GM21447 (cell line): ENCODE measurements at regions not wholly inside any gene's neighbourhood (a gene's known extent, or its start where the extent isn't known, plus 50 kb on each side); places are given as distances from the start of the nearest gene placed in this dataset.
"Not testable (repeated sequence)": the region's sequence is repeated elsewhere in the genome, so short reads cannot be mapped to it uniquely, and the experiment has no call there.

ENCODE experiments used
- ATAC-seq: cut with Tn5 transposase; IDR thresholded peaks from one replicate; pipeline ENCODE4 v1.9.1; 2021; ENCODE audit not compliant: unreplicated experiment

GRCh38 chr16:79988089-79988488, 387.6 kb upstream of the MAF start:
- no peak for ATAC-seq

- ATAC-seq = no peak
These were observed 385.8 kb upstream of the MAF start for GRCh38 chr16:79986352-79986751.

GRCh38 chr16:79985606-79986005, 385.1 kb upstream of the MAF start:
- no peak for ATAC-seq

- not testable (repeated sequence) for ATAC-seq
These were observed 383.6 kb upstream of the MAF start for GRCh38 chr16:79984149-79984548.

GRCh38 chr16:79982862-79983261, 382.3 kb upstream of the MAF start:
- no peak for ATAC-seq

- no peak for ATAC-seq
These were observed 381.8 kb upstream of the MAF start for GRCh38 chr16:79982361-79982760.

- no peak for ATAC-seq
These were observed 381.3 kb upstream of the MAF start for GRCh38 chr16:79981814-79982213.

GRCh38 chr16:79980650-79981521, 380.3 kb upstream of the MAF start:
- ATAC-seq = no peak

- no peak for ATAC-seq
These were observed 377.7 kb upstream of the MAF start for GRCh38 chr16:79977940-79978836.

- ATAC-seq = no peak
These were observed 372.8 kb upstream of the MAF start for GRCh38 chr16:79973320-79973719.

GRCh38 chr16:79972053-79972704, 371.6 kb upstream of the MAF start:
- ATAC-seq = no peak

GRCh38 chr16:79971237-79971572, 370.7 kb upstream of the MAF start:
- no peak for ATAC-seq

GRCh38 chr16:79970551-79971236, 370.2 kb upstream of the MAF start:
- ATAC-seq = no peak

- ATAC-seq = no peak
These were observed 369.6 kb upstream of the MAF start for GRCh38 chr16:79970087-79970486.

- no peak for ATAC-seq
These were observed 368.9 kb upstream of the MAF start for GRCh38 chr16:79969458-79969857.

- ATAC-seq = no peak
These were observed 365.7 kb upstream of the MAF start for GRCh38 chr16:79966226-79966625.

GRCh38 chr16:79965718-79966117, 365.2 kb upstream of the MAF start:
- ATAC-seq = no peak

- no peak for ATAC-seq
These were observed 363.6 kb upstream of the MAF start for GRCh38 chr16:79964104-79964503.

- ATAC-seq = no peak
These were observed 362.4 kb upstream of the MAF start for GRCh38 chr16:79962962-79963361.

GRCh38 chr16:79959226-79959625, 358.7 kb upstream of the MAF start:
- ATAC-seq = no peak
